ENCODE measurements at regions not wholly inside any gene's neighbourhood (a gene's known extent, or its start where the extent isn't known, plus 50 kb on each side); places are given as distances from the start of the nearest gene placed in this dataset.
"Not testable (repeated sequence)": the region's sequence is repeated elsewhere in the genome, so short reads cannot be mapped to it uniquely, and the experiment has no call there.

GRCh38 chr13:75180805-75181455 lies 301.0 kb downstream of the TBC1D4 start:
- no peak for DNase-seq (ENCODE audit: low read depth)
- TF ChIP-seq, protein P1, sequence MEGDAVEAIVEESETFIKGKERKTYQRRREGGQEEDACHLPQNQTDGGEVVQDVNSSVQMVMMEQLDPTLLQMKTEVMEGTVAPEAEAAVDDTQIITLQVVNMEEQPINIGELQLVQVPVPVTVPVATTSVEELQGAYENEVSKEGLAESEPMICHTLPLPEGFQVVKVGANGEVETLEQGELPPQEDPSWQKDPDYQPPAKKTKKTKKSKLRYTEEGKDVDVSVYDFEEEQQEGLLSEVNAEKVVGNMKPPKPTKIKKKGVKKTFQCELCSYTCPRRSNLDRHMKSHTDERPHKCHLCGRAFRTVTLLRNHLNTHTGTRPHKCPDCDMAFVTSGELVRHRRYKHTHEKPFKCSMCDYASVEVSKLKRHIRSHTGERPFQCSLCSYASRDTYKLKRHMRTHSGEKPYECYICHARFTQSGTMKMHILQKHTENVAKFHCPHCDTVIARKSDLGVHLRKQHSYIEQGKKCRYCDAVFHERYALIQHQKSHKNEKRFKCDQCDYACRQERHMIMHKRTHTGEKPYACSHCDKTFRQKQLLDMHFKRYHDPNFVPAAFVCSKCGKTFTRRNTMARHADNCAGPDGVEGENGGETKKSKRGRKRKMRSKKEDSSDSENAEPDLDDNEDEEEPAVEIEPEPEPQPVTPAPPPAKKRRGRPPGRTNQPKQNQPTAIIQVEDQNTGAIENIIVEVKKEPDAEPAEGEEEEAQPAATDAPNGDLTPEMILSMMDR (conservative IDR thresholded peaks at IDR 0.05; ENCODE audit: low read depth, low read length), result no peak
- no peak overlapping the region for H3K4me3 ChIP-seq (ENCODE audit: low read length)

DNA sequence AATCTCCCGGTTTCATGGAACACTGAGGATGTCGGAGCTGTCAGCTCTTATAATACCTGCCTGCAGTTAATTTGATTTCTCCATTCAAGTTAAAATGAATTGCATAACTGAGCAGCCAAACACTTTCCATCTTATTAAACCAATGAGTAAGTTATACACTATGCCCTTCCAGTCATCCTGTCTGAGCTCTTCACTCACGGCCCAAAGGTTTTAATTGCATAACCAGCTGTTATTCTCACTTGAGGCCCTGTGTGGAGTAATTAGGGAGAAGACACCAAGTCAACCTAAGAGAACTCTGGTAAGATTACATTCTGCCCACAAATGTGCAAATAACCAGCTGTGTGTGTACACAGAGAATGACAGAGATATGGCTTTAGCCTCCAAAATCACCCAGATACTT lies 303.5 kb downstream of the TBC1D4 start:
- DNase-seq (ENCODE audit: low read depth), result no peak
- no peak overlapping the region for H3K4me3 ChIP-seq (ENCODE audit: low read length)
- TF ChIP-seq, protein P1 (conservative IDR thresholded peaks at IDR 0.05; ENCODE audit: low read depth, low read length), result no peak

DNA sequence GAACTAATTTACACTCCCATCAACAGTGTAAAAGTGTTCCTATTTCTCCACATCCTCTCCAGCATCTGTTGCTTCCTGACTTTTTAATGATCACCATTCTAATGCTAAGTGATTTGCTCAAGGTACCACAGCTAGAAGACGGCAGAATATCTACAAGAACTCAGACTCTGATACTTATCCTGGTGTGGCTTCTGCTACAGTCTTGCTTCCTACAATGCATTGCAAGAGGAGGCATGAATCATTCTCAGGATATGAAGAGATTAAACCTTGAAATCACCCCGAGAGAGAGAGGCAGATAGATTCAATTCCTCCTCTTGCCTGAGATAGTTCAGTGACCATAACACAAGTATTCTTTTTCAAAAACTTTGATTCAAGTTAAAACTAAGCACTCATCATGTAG lies 306.4 kb downstream of the TBC1D4 start:
- H3K4me3 ChIP-seq (ENCODE audit: low read length), result no peak overlapping the region
- TF ChIP-seq, protein P1 (conservative IDR thresholded peaks at IDR 0.05; ENCODE audit: low read depth, low read length), result no peak
- DNase-seq (ENCODE audit: low read depth), result no peak

- not testable (repeated sequence) for DNase-seq (ENCODE audit: low read depth); H3K4me3 ChIP-seq (ENCODE audit: low read length)
Measured at GRCh38 chr13:75175097-75175496, 306.9 kb downstream of the TBC1D4 start.

DNA sequence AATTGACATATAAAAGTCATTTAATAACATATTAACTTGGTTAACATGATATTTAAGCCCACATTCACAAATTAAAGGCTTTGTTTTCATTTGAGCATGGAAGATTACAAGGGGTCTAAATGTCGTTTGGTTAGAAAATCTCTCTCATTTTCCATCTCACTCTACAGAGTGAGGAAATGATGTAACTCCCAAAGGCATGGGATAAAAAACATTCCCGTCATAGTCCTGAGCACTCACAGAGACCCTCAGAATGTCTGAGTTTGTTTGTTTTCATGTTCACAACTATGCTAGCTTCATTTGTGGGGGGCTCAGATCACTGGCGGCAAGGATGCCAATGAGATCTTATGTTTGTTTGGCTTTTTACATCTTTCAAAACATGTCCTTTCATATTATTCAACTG lies 307.5 kb downstream of the TBC1D4 start:
- no peak for DNase-seq (ENCODE audit: low read depth)
- TF ChIP-seq, protein P1 (conservative IDR thresholded peaks at IDR 0.05; ENCODE audit: low read depth, low read length), result no peak

GRCh38 chr13:75173457-75174356 lies 308.3 kb downstream of the TBC1D4 start:
- TF ChIP-seq, protein P1 (conservative IDR thresholded peaks at IDR 0.05; ENCODE audit: low read depth, low read length), result no peak
- no peak for DNase-seq (ENCODE audit: low read depth)
- no peak overlapping the region for H3K4me3 ChIP-seq (ENCODE audit: low read length)

More for the DNA sequence above, 307.5 kb downstream of the TBC1D4 start:
- no peak overlapping the region for H3K4me3 ChIP-seq (ENCODE audit: low read length)

GRCh38 chr13:75170311-75170710 lies 311.7 kb downstream of the TBC1D4 start:
- H3K4me3 ChIP-seq (ENCODE audit: low read length), result no peak overlapping the region
- TF ChIP-seq, protein P1 (conservative IDR thresholded peaks at IDR 0.05; ENCODE audit: low read depth, low read length), result no peak
- DNase-seq (ENCODE audit: low read depth), result no peak

Data from retinal pigment epithelial cell (primary cell).